ENCODE measurements at regions not wholly inside any gene's neighbourhood (a gene's known extent, or its start where the extent isn't known, plus 50 kb on each side); places are given as distances from the start of the nearest gene placed in this dataset.

DNA sequence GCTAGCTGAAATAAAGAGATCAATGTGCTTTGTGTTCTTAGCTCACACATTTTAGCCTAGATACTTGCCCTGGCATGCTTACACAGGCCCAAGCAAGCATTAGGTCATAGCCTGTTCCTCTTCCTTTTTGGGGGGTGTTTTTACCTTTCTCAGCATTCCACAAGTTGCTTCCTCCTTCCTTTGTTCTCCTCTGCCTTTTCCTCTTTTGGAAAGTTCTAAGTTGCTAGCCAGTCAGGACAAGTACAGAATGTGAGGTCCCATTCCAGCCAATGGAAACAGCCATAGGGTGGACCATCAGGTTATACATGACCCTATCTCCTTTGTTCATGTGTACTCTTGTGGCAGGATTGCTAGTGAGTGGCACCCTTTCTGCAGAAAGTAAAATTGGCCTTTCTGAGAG is 154.9 kb downstream of the RASSF9 start:
- Histone ChIP-seq H3K36me3 (no peaks in the 10 kb centered on the region), H3K4me1 (no peaks in the 10 kb centered on the region), H3K27me3 (no peaks in the 10 kb centered on the region), H3K27ac (no peak overlapping the region), H3K4me3 (no peak overlapping the region), H3K9me3 (no peaks in the 10 kb centered on the region)
- no peak for TF ChIP-seq POLR2A (IDR thresholded peaks at IDR 0.05)
- TF ChIP-seq, protein P1, sequence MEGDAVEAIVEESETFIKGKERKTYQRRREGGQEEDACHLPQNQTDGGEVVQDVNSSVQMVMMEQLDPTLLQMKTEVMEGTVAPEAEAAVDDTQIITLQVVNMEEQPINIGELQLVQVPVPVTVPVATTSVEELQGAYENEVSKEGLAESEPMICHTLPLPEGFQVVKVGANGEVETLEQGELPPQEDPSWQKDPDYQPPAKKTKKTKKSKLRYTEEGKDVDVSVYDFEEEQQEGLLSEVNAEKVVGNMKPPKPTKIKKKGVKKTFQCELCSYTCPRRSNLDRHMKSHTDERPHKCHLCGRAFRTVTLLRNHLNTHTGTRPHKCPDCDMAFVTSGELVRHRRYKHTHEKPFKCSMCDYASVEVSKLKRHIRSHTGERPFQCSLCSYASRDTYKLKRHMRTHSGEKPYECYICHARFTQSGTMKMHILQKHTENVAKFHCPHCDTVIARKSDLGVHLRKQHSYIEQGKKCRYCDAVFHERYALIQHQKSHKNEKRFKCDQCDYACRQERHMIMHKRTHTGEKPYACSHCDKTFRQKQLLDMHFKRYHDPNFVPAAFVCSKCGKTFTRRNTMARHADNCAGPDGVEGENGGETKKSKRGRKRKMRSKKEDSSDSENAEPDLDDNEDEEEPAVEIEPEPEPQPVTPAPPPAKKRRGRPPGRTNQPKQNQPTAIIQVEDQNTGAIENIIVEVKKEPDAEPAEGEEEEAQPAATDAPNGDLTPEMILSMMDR (IDR thresholded peaks at IDR 0.05), result no peak
- no peak for DNase-seq (ENCODE audit: low spot score in 2 of 2)

DNA sequence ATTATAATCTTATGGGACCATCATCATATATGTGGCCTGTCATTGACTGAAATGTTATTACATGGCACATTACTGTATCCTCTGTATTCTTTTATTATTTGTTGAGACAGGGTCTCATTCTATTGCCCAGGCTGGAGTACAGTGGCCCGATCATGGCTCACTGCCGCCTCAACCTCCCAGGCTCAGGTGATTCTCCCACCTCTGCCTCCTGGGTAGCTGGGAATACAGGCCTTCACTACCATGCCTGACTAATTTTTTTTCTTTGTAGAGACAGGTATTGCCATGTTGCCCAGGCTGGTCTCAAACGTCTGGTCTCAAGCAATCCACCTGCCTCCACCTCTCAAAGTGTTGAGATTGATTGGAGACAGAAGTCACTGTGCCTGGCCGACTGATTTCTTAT is 153.2 kb downstream of the RASSF9 start:
- TF ChIP-seq POLR2AphosphoS5 (IDR thresholded peaks at IDR 0.05) (no peak), POLR2A (IDR thresholded peaks at IDR 0.05) (no peak), EP300 (IDR thresholded peaks at IDR 0.05) (no peak)
- TF ChIP-seq, protein P1 (IDR thresholded peaks at IDR 0.05), result no peak
- Histone ChIP-seq H3K4me1 (no peaks in the 10 kb centered on the region), H3K36me3 (no peaks in the 10 kb centered on the region), H3K9me3 (no peaks in the 10 kb centered on the region), H3K27ac (no peak overlapping the region), H3K4me3 (no peak overlapping the region), H3K27me3 (no peaks in the 10 kb centered on the region)
- DNase-seq (ENCODE audit: low spot score in 2 of 2), result no peak
- 88% methylated on average over 4 of the region's 4 CpGs for WGBS

DNA sequence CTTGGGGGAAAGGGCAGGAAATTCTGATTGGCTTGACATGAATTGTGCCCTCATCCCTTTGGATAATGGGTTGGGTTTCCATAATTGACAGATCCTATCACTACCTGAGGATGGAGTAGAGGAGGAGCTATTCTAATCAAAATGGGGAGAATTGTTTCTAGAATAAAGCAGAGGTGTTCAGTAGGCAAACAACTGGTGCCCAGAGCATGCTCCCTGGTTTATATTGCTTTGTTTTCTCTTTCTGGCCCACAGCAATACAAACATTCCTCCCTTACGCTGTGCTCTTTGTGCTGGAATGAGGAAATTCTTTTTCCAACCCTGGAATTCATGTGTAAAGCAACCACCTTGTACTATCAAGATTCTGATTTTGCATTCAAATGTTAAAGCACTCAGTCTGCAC is 147.4 kb downstream of the RASSF9 start:
- TF ChIP-seq POLR2AphosphoS5 (IDR thresholded peaks at IDR 0.05), result no peak
- TF ChIP-seq, protein P1 (IDR thresholded peaks at IDR 0.05), result no peak
- no peak for TF ChIP-seq POLR2A (IDR thresholded peaks at IDR 0.05)
- TF ChIP-seq EP300 (IDR thresholded peaks at IDR 0.05), result no peak
- no peak overlapping the region for H3K4me3 ChIP-seq
- no peak for DNase-seq (ENCODE audit: low spot score in 2 of 2)
- WGBS, result 33% methylated on average over 1 of the region's 1 CpG
- no peaks in the 10 kb centered on the region for H3K9me3 ChIP-seq
- H3K36me3 ChIP-seq, result no peaks in the 10 kb centered on the region
- no peak overlapping the region for H3K27ac ChIP-seq
- no peaks in the 10 kb centered on the region for H3K4me1 ChIP-seq
- H3K27me3 ChIP-seq, result no peaks in the 10 kb centered on the region

DNA sequence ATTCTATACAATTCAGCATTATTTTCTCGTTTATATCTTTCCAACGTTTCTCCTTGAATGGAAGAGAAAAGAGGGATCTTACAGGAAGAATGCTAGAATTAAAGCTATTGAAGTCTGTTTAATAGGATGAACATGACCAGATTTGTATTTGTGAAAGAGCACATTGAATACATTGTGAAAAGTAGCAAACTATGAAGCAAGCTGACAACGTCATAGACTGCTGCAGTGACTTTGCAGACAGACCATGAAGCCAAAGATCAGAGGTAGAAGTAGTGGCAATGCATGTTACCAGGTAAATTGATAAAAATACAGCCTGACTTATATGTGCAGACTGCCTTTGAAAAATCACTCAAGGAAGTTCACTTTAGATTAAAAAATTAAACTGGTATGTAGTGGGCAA is 146.1 kb downstream of the RASSF9 start:
- TF ChIP-seq, protein P1 (IDR thresholded peaks at IDR 0.05), result no peak
- TF ChIP-seq POLR2A (IDR thresholded peaks at IDR 0.05) (no peak), EP300 (IDR thresholded peaks at IDR 0.05) (no peak), POLR2AphosphoS5 (IDR thresholded peaks at IDR 0.05) (no peak)
- DNase-seq (ENCODE audit: low spot score in 2 of 2), result no peak
- Histone ChIP-seq H3K27me3 (no peaks in the 10 kb centered on the region), H3K9me3 (no peaks in the 10 kb centered on the region), H3K4me3 (no peak overlapping the region), H3K36me3 (no peaks in the 10 kb centered on the region), H3K4me1 (no peaks in the 10 kb centered on the region), H3K27ac (no peak overlapping the region)
- WGBS, result 64% methylated on average over 3 of the region's 3 CpGs

DNA sequence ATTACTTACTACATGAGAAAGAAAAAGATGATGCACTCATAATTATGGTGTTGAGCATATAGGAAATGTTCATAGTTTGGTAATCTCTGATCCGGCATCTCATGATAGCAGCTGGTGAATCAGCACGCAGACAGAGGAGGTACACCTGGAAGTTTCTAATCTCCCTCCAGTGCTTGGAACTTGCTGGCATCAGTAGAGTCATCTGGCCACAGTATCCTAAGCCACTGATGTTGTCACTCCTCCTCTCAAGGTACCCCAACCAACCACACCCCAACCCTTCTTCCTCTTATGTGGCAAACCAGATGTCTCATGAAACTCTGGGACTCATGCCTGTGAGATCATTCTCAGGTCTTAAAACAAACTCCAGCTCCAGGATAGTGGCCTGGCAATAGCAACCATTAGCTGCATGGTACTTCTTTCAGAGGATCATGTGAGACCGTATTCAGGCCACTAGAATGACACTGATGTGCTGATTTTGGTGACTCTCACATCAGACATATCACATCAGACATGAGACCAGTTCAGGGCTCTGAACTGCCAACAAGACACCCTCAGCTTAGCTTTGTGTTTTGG is 143.0 kb downstream of the RASSF9 start:
- 71% methylated on average over 3 of the region's 3 CpGs for WGBS
- Histone ChIP-seq H3K9me3 (no peaks in the 10 kb centered on the region), H3K36me3 (no peaks in the 10 kb centered on the region), H3K27ac (no peak overlapping the region), H3K4me3 (no peak overlapping the region), H3K27me3 (no peaks in the 10 kb centered on the region), H3K4me1 (no peaks in the 10 kb centered on the region)
- no peak for DNase-seq (ENCODE audit: low spot score in 2 of 2)
- TF ChIP-seq POLR2A (IDR thresholded peaks at IDR 0.05) (no peak), POLR2AphosphoS5 (IDR thresholded peaks at IDR 0.05) (no peak), EP300 (IDR thresholded peaks at IDR 0.05) (no peak)
- TF ChIP-seq, protein P1 (IDR thresholded peaks at IDR 0.05), result no peak

Data from suprapubic skin (tissue), 4 donors.